ENCODE measurements at regions not wholly inside any gene's neighbourhood (a gene's known extent, or its start where the extent isn't known, plus 50 kb on each side); places are given as distances from the start of the nearest gene placed in this dataset.
A peak's percentile ranks its signal among the peaks of the same experiment; 100 is the strongest.

DNA sequence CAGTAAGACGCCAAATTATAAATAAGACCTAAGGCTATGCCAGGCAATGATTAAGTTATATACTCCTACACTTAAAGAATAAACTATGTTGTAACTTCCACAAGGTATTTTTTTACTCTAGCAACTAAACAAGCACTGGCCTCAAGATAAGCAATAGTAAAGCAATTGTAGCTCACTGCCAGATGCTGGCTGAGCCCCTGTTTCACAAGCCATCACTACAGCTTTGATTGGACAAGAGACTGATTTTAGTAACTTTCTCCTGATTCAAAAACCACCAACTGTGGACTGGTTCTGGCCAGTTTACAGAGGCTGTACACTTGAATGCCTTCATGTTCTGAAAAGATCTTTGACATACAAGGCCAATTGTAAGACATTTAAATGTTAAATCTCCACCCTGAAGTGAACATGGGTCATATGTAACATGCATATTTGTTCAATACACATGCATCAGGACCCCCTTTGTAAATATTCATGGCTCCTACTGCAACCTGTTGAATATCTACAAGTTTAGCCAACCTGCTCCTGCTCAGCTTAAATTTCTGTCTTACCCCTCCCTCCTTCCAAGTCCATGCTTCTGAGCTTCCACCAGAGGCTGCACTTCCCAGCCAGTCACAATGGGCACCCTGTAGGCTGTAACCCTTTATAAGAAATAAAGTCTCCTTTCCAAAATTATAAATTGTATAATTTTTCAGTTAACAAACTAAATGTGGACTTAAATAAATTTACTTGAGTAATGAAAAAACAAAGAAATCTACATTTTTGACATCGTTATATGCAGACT lies 423.6 kb downstream of the ANKRD50 start:
- Histone ChIP-seq H2AFZ (ENCODE audit: control insufficient read depth, low read length) (no peak overlapping the region), H3K9me1 (ENCODE audit: control insufficient read depth, extremely low read depth, insufficient read depth, low read length) (no peaks in the 10 kb centered on the region), H3K27ac (ENCODE audit: control insufficient read depth, insufficient read depth, low read length) (no peak overlapping the region), H3K79me2 (ENCODE audit: control insufficient read depth, insufficient read depth, low read length) (no peaks in the 10 kb centered on the region), H3K4me1 (ENCODE audit: control insufficient read depth, extremely low read depth, insufficient read depth, low read length) (no peaks in the 10 kb centered on the region), H3K4me3 (ENCODE audit: control insufficient read depth in 2 of 3, extremely low read depth in 1 of 3, insufficient read depth in 2 of 3, low read depth in 1 of 3, low read length in 3 of 3) (no peak overlapping the region), H3K9me3 (ENCODE audit: control insufficient read depth, low read depth, low read length) (no peaks in the 10 kb centered on the region), H3K9ac (ENCODE audit: control insufficient read depth, extremely low read depth, insufficient read depth, low read length) (no peak overlapping the region), H3K36me3 (ENCODE audit: control insufficient read depth in 2 of 2, extremely low read depth in 1 of 2, insufficient read depth in 2 of 2, low read length in 2 of 2) (no peaks in the 10 kb centered on the region), H3K27me3 (ENCODE audit: control insufficient read depth, extremely low read depth, insufficient read depth, low read length) (no peaks in the 10 kb centered on the region), H4K20me1 (ENCODE audit: control insufficient read depth, extremely low read depth, insufficient read depth, low read length) (no peaks in the 10 kb centered on the region), H3K4me2 (ENCODE audit: control insufficient read depth, extremely low read depth, insufficient read depth, low read depth, low read length) (no peak overlapping the region)
- DNase-seq (ENCODE audit: low read depth, low spot score) (no peak), FAIRE-seq (no peak)
- dilution Hi-C loops (cut with MboI; ENCODE audit: extremely low pct_ligation_motif_present, low sequenced_read_pairs): no loop called here
- TF ChIP-seq, protein P1, sequence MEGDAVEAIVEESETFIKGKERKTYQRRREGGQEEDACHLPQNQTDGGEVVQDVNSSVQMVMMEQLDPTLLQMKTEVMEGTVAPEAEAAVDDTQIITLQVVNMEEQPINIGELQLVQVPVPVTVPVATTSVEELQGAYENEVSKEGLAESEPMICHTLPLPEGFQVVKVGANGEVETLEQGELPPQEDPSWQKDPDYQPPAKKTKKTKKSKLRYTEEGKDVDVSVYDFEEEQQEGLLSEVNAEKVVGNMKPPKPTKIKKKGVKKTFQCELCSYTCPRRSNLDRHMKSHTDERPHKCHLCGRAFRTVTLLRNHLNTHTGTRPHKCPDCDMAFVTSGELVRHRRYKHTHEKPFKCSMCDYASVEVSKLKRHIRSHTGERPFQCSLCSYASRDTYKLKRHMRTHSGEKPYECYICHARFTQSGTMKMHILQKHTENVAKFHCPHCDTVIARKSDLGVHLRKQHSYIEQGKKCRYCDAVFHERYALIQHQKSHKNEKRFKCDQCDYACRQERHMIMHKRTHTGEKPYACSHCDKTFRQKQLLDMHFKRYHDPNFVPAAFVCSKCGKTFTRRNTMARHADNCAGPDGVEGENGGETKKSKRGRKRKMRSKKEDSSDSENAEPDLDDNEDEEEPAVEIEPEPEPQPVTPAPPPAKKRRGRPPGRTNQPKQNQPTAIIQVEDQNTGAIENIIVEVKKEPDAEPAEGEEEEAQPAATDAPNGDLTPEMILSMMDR (optimal IDR thresholded peaks at IDR 0.05 in 1 of 3, IDR thresholded peaks at IDR 0.05 in 1 of 3, conservative IDR thresholded peaks at IDR 0.05 in 1 of 3; ENCODE audit: extremely low read depth in 1 of 3, insufficient read depth in 2 of 3, low read length in 3 of 3): no peak
- TF ChIP-seq EZH2 (IDR thresholded peaks at IDR 0.05; ENCODE audit: low read length): no peak

DNA sequence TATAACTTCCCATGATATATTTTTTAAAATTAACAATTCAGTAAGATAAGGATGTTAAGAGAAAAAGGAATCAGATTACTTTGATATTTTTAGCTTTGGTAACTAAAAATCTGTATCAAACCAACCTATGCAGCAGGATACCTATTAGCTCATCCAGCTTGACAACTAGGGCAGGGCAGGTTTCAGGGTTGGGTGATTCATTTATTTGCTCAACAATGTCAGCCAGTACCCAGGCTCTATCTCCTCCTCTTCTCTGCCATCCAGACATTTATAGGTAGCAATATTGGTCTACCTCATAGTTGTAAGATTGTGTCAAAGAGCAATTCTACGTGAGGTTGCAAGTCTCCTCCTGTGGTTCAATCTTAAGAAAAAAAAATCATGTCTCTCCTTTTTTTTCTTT lies 421.9 kb downstream of the ANKRD50 start:
- H3K9ac ChIP-seq (ENCODE audit: control insufficient read depth, extremely low read depth, insufficient read depth, low read length): no peak overlapping the region
- H3K79me2 ChIP-seq (ENCODE audit: control insufficient read depth, insufficient read depth, low read length): no peaks in the 10 kb centered on the region
- no peak overlapping the region for H3K4me3 ChIP-seq (ENCODE audit: control insufficient read depth in 2 of 3, extremely low read depth in 1 of 3, insufficient read depth in 2 of 3, low read depth in 1 of 3, low read length in 3 of 3)
- H4K20me1 ChIP-seq (ENCODE audit: control insufficient read depth, extremely low read depth, insufficient read depth, low read length): no peaks in the 10 kb centered on the region
- H3K27ac ChIP-seq (ENCODE audit: control insufficient read depth, insufficient read depth, low read length): no peak overlapping the region
- peak; percentile 57 for FAIRE-seq
- TF ChIP-seq, protein P1 (optimal IDR thresholded peaks at IDR 0.05 in 1 of 3, IDR thresholded peaks at IDR 0.05 in 1 of 3, conservative IDR thresholded peaks at IDR 0.05 in 1 of 3; ENCODE audit: extremely low read depth in 1 of 3, insufficient read depth in 2 of 3, low read length in 3 of 3): no peak
- no peak for TF ChIP-seq EZH2 (IDR thresholded peaks at IDR 0.05; ENCODE audit: low read length)
- no peaks in the 10 kb centered on the region for H3K9me3 ChIP-seq (ENCODE audit: control insufficient read depth, low read depth, low read length)
- H2AFZ ChIP-seq (ENCODE audit: control insufficient read depth, low read length): no peak overlapping the region
- no peaks in the 10 kb centered on the region for H3K9me1 ChIP-seq (ENCODE audit: control insufficient read depth, extremely low read depth, insufficient read depth, low read length)
- H3K36me3 ChIP-seq (ENCODE audit: control insufficient read depth in 2 of 2, extremely low read depth in 1 of 2, insufficient read depth in 2 of 2, low read length in 2 of 2): no peaks in the 10 kb centered on the region
- no peaks in the 10 kb centered on the region for H3K27me3 ChIP-seq (ENCODE audit: control insufficient read depth, extremely low read depth, insufficient read depth, low read length)
- H3K4me2 ChIP-seq (ENCODE audit: control insufficient read depth, extremely low read depth, insufficient read depth, low read depth, low read length): no peak overlapping the region
- DNase-seq (ENCODE audit: low read depth, low spot score): no peak
- dilution Hi-C loops (cut with MboI; ENCODE audit: extremely low pct_ligation_motif_present, low sequenced_read_pairs): no loop called here
- H3K4me1 ChIP-seq (ENCODE audit: control insufficient read depth, extremely low read depth, insufficient read depth, low read length): no peaks in the 10 kb centered on the region
